GM23338 (cell line): ENCODE measurements at regions not wholly inside any gene's neighbourhood (a gene's known extent, or its start where the extent isn't known, plus 50 kb on each side); places are given as distances from the start of the nearest gene placed in this dataset.

ENCODE experiments used
- ATAC-seq: fragments of 200-7000 bp; cut with Tn5 transposase; 3 replicates; pipeline ENCODE4 v1.9.1; 2020
- DNase-seq: peaks from one replicate; pipeline ENCODE4 v3.0.0-alpha.2; 2015; ENCODE audit warnings: low spot score
- H2AFZ ChIP-seq: fragments of 200-600 bp; sonication (generic); 2 replicates; pipeline ENCODE4 v1.8.0; 2016; ENCODE audit warnings: antibody characterized with exemption, mild to moderate bottlenecking, moderate library complexity
- H3F3A ChIP-seq: fragments of 200-600 bp; sonication (generic); replicated peaks from 2 replicates; pipeline ENCODE4 v1.8.0; 2017; ENCODE audit warnings: antibody characterized with exemption, mixed run types, low read depth
- H3K27ac ChIP-seq: fragments of 200-600 bp; sonication (generic); 2 replicates; pipeline ENCODE4 v1.6.1; 2016; ENCODE audit warnings: low read depth
- H3K27me3 ChIP-seq: fragments of 200-600 bp; sonication (generic); 2 replicates; pipeline ENCODE4 v1.8.0; 2016; ENCODE audit warnings: mild to moderate bottlenecking, mixed run types, moderate library complexity; ENCODE audit not compliant: insufficient read depth
- H3K36me3 ChIP-seq: fragments of 200-600 bp; sonication (generic); 2 replicates; pipeline ENCODE4 v1.8.0; 2016; ENCODE audit warnings: mild to moderate bottlenecking; ENCODE audit not compliant: insufficient read depth
- H3K4me1 ChIP-seq: fragments of 200-600 bp; sonication (generic); 2 replicates; pipeline ENCODE4 v1.8.0; 2016; ENCODE audit warnings: mild to moderate bottlenecking, moderate library complexity; ENCODE audit not compliant: insufficient read depth
- H3K4me2 ChIP-seq: fragments of 200-600 bp; sonication (generic); 2 replicates; pipeline ENCODE4 v1.7.1; 2017; ENCODE audit warnings: mixed run types
- H3K4me3 ChIP-seq: fragments of 200-600 bp; sonication (generic); 2 replicates; pipeline ENCODE4 v1.6.1; 2016; ENCODE audit warnings: mixed run types
- H3K79me2 ChIP-seq: fragments of 200-600 bp; sonication (generic); replicated peaks from 2 replicates; pipeline ENCODE4 v1.8.0; 2017; ENCODE audit warnings: mild to moderate bottlenecking; ENCODE audit not compliant: insufficient read depth
- H3K9me2 ChIP-seq: fragments of 200-600 bp; sonication (generic); 2 replicates; pipeline ENCODE4 v1.8.0; 2017; ENCODE audit not compliant: insufficient read depth
- H4K20me1 ChIP-seq: fragments of 200-600 bp; sonication (generic); replicated peaks from 2 replicates; pipeline ENCODE4 v1.8.0; 2017; ENCODE audit warnings: mild to moderate bottlenecking; ENCODE audit not compliant: insufficient read depth
- H3K27ac Mint-ChIP-seq: 2 replicates; pipeline ENCODE4 v1.8.0; 2020; ENCODE audit warnings: inconsistent platforms, mild to moderate bottlenecking, moderate library complexity, mixed read lengths
- H3K27me3 Mint-ChIP-seq: 3 replicates; pipeline ENCODE4 v1.8.0; 2022; ENCODE audit warnings: low read depth, mild to moderate bottlenecking, moderate library complexity, mixed read lengths, inconsistent platforms; ENCODE audit not compliant: insufficient read depth, poor library complexity
- H3K36me3 Mint-ChIP-seq: 3 replicates; pipeline ENCODE4 v1.8.0; 2021; ENCODE audit warnings: low read depth, mild to moderate bottlenecking, inconsistent platforms, moderate library complexity, mixed read lengths
- H3K4me1 Mint-ChIP-seq: 3 replicates; pipeline ENCODE4 v1.8.0; 2020; ENCODE audit warnings: mild to moderate bottlenecking, inconsistent platforms, mixed read lengths
- H3K4me3 Mint-ChIP-seq: 3 replicates; pipeline ENCODE4 v1.8.0; 2021; ENCODE audit warnings: moderate library complexity, mild to moderate bottlenecking, inconsistent platforms, mixed read lengths
- H3K9me3 Mint-ChIP-seq: 3 replicates; pipeline ENCODE4 v1.8.0; 2020; ENCODE audit warnings: moderate library complexity, mild to moderate bottlenecking, inconsistent platforms, mixed read lengths
- CREB1 ChIP-seq: fragments of 250-450 bp; sonication (Bioruptor Pico); IDR thresholded peaks from 2 replicates; pipeline ENCODE4 v1.5.0; 2020; ENCODE audit warnings: low read depth, mild to moderate bottlenecking, moderate library complexity
- ETS1 ChIP-seq: IDR thresholded peaks from 2 replicates; pipeline ENCODE4 v1.6.1; 2016; ENCODE audit warnings: antibody characterized with exemption
- EZH2 ChIP-seq: fragments of 200-600 bp; sonication (generic); IDR thresholded peaks from one replicate; pipeline ENCODE4 v1.8.0; 2017; ENCODE audit warnings: antibody characterized with exemption, mild to moderate bottlenecking, low read depth; ENCODE audit not compliant: unreplicated experiment
- EZH2phosphoT487 ChIP-seq: fragments of 200-600 bp; sonication (generic); IDR thresholded peaks from one replicate; pipeline ENCODE4 v1.8.1; 2018; ENCODE audit warnings: antibody characterized with exemption; ENCODE audit not compliant: unreplicated experiment
- NANOG ChIP-seq: IDR thresholded peaks from 2 replicates; pipeline ENCODE4 v1.6.1; 2016; ENCODE audit warnings: antibody characterized with exemption, borderline replicate concordance
- POLR2AphosphoS5 ChIP-seq: IDR thresholded peaks from 2 replicates; pipeline ENCODE4 v1.6.1; 2016; ENCODE audit warnings: antibody characterized with exemption, low read depth
- REST ChIP-seq: IDR thresholded peaks from one replicate; pipeline ENCODE4 v1.6.1; 2018; ENCODE audit warnings: antibody characterized with exemption; ENCODE audit not compliant: unreplicated experiment
- STAT1 ChIP-seq: IDR thresholded peaks from one replicate; pipeline ENCODE4 v1.6.1; 2016; ENCODE audit warnings: antibody characterized with exemption; ENCODE audit not compliant: unreplicated experiment
- ZNF114 ChIP-seq: fragments of 250-450 bp; sonication (Bioruptor Pico); IDR thresholded peaks from 2 replicates; pipeline ENCODE4 v1.5.0; 2020; ENCODE audit warnings: mild to moderate bottlenecking, moderate library complexity
- ZNF331 ChIP-seq: fragments of 250-450 bp; sonication (Bioruptor Pico); IDR thresholded peaks from 2 replicates; pipeline ENCODE4 v1.5.0; 2020; ENCODE audit warnings: low read depth, mild to moderate bottlenecking, moderate library complexity
- ZNF462 ChIP-seq: fragments of 250-450 bp; sonication (Bioruptor Pico); IDR thresholded peaks from 2 replicates; pipeline ENCODE4 v1.5.0; 2020; ENCODE audit warnings: mild to moderate bottlenecking, moderate library complexity

GRCh38 chr18:6626457-6626856, 103.1 kb upstream of the ARHGAP28 start (continued):
- TF ChIP-seq EZH2 (no peak), STAT1 (no peak), CREB1 (CRISPR knock-in tag) (no peak), NANOG (no peak), REST (no peak)

- ATAC-seq (no peak), DNase-seq (no peak)
- H3K27me3 ChIP-seq = no peaks in the 10 kb centered on the region
- Mint-ChIP-seq H3K9me3 (peaks cover 3% of the 10 kb centered on the region; the same call in 2 of the 3 replicates), H3K27ac (no peak overlapping the region), H3K36me3 (peaks cover 3% of the 10 kb centered on the region; the same call in 1 of the 3 replicates), H3K27me3 (peaks cover 2% of the 10 kb centered on the region), H3K4me1 (peaks cover 17% of the 10 kb centered on the region; the same call in 2 of the 3 replicates), H3K4me3 (no peak overlapping the region)
- H3K27ac ChIP-seq = no peak overlapping the region
- H3K4me1 ChIP-seq = peaks cover under 1% of the 10 kb centered on the region; the same call in 1 of the 2 replicates
- no peaks in the 10 kb centered on the region for H4K20me1 ChIP-seq
- 0 out of 2 replicates have a peak overlapping the region, but pooled peaks have one; percentile 29 for H2AFZ ChIP-seq
- no peak overlapping the region for H3K4me2 ChIP-seq
- H3K9me2 ChIP-seq = no peaks in the 10 kb centered on the region; the same call in 1 of the 2 replicates
- H3K36me3 ChIP-seq = no peaks in the 10 kb centered on the region
- no peaks in the 10 kb centered on the region for H3F3A ChIP-seq
- no peak overlapping the region for H3K4me3 ChIP-seq
- no peaks in the 10 kb centered on the region for H3K79me2 ChIP-seq
- TF ChIP-seq CREB1 (CRISPR knock-in tag) (no peak), REST (no peak), ETS1 (no peak), EZH2phosphoT487 (no peak), NANOG (no peak), ZNF114 (CRISPR knock-in tag) (no peak), POLR2AphosphoS5 (no peak), ZNF462 (CRISPR knock-in tag) (no peak), EZH2 (no peak), ZNF331 (no peak)
These were observed 101.9 kb upstream of the ARHGAP28 start for GRCh38 chr18:6627645-6628044.
